SH-SY5Y (cell line): ENCODE measurements at regions not wholly inside any gene's neighbourhood (a gene's known extent, or its start where the extent isn't known, plus 50 kb on each side); places are given as distances from the start of the nearest gene placed in this dataset.

ENCODE experiments used
- GATA2 ChIP-seq: IDR thresholded peaks from 2 replicates; pipeline ENCODE4 v1.6.1; 2011; ENCODE audit warnings: mild to moderate bottlenecking, low read depth, low read length
- GATA3 ChIP-seq: IDR thresholded peaks from 2 replicates; pipeline ENCODE4 v1.6.1; 2011; ENCODE audit warnings: low read depth, mild to moderate bottlenecking, low read length, moderate library complexity

GRCh38 chr1:217342105-217342504 is 288.8 kb downstream of the GPATCH2 start:
- TF ChIP-seq GATA2 = no peak
- TF ChIP-seq GATA3 = no peak
